Esophagus muscularis mucosa (tissue), 3 donors: ENCODE measurements at regions not wholly inside any gene's neighbourhood (a gene's known extent, or its start where the extent isn't known, plus 50 kb on each side); places are given as distances from the start of the nearest gene placed in this dataset.

Source experiments
- POLR2A ChIP-seq: fragments of 450-650 bp; IDR thresholded peaks from one replicate; pipeline ENCODE4 v1.6.1; 2017; ENCODE audit warnings: antibody characterized with exemption, moderate library complexity, mild to moderate bottlenecking, low read depth
- TF ChIP-seq, protein P1 (sequence below), 3 experiments: fragments of 200-600 bp in 2 of 3; fragments of 450-650 bp in 1 of 3; sonication (generic) in 2 of 3; IDR thresholded peaks; one replicate each; pipeline ENCODE4 v1.5.1; 2017 to 2019; ENCODE audit warnings: antibody characterized with exemption in 3 of 3, mild to moderate bottlenecking in 2 of 3, moderate library complexity in 1 of 3

DNA sequence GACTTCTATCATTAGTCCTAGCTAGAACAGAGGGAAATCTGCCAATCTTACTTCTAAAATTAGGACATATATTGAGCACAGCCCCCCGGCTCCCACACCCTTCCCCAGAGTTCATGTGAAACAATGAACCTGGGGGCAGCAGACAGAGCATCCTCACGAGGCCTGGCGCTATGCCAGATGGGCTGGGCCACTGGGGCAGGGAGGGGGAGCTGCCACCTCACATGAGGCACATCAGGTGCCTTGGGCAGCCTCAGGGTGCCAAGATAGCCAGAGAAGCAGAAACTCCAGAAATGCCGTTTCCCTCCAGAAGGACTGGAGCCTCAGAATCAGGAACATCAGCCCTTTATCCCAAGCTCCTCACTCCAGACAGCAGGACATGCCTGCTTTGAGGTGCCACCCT, 92.8 kb upstream of the LANCL2 start:
- TF ChIP-seq, protein P1, sequence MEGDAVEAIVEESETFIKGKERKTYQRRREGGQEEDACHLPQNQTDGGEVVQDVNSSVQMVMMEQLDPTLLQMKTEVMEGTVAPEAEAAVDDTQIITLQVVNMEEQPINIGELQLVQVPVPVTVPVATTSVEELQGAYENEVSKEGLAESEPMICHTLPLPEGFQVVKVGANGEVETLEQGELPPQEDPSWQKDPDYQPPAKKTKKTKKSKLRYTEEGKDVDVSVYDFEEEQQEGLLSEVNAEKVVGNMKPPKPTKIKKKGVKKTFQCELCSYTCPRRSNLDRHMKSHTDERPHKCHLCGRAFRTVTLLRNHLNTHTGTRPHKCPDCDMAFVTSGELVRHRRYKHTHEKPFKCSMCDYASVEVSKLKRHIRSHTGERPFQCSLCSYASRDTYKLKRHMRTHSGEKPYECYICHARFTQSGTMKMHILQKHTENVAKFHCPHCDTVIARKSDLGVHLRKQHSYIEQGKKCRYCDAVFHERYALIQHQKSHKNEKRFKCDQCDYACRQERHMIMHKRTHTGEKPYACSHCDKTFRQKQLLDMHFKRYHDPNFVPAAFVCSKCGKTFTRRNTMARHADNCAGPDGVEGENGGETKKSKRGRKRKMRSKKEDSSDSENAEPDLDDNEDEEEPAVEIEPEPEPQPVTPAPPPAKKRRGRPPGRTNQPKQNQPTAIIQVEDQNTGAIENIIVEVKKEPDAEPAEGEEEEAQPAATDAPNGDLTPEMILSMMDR (IDR thresholded peaks at IDR 0.05): no peak
- TF ChIP-seq POLR2A: no peak
